H9 (cell line): ENCODE measurements at regions not wholly inside any gene's neighbourhood (a gene's known extent, or its start where the extent isn't known, plus 50 kb on each side); places are given as distances from the start of the nearest gene placed in this dataset.

Experiments used
- DNase-seq: peaks from one replicate; pipeline ENCODE4 v3.0.0-alpha.2; 2017
- H2AFZ ChIP-seq: one replicate; pipeline ENCODE4 v1.6.1; 2013; ENCODE audit warnings: mild to moderate bottlenecking, low read length, control low read depth, moderate library complexity
- H2AK5ac ChIP-seq: 2 replicates; pipeline ENCODE4 v1.6.1; 2013; ENCODE audit warnings: low read length, control low read depth, mixed read lengths; ENCODE audit not compliant: insufficient read length
- H2BK120ac ChIP-seq: one replicate; pipeline ENCODE4 v1.6.1; 2013; ENCODE audit warnings: low read depth, mild to moderate bottlenecking, low read length, control low read depth, inconsistent platforms; ENCODE audit not compliant: poor library complexity, severe bottlenecking
- H2BK12ac ChIP-seq: 2 replicates; pipeline ENCODE4 v1.6.1; 2013; ENCODE audit warnings: low read length, control low read depth, mixed read lengths, low read depth; ENCODE audit not compliant: insufficient read length
- H2BK15ac ChIP-seq: 2 replicates; pipeline ENCODE4 v1.6.1; 2013; ENCODE audit warnings: low read depth, low read length, control low read depth
- H2BK20ac ChIP-seq: one replicate; pipeline ENCODE4 v1.6.1; 2013; ENCODE audit warnings: low read depth, mild to moderate bottlenecking, low read length, control low read depth, inconsistent platforms; ENCODE audit not compliant: poor library complexity, severe bottlenecking
- H2BK5ac ChIP-seq: 2 replicates; pipeline ENCODE4 v1.6.1; 2013; ENCODE audit warnings: low read length, control low read depth, mixed read lengths; ENCODE audit not compliant: insufficient read length
- H3K14ac ChIP-seq: 2 replicates; pipeline ENCODE4 v1.6.1; 2013; ENCODE audit warnings: low read length, control low read depth; ENCODE audit not compliant: insufficient read depth
- H3K18ac ChIP-seq: 2 replicates; pipeline ENCODE4 v1.6.1; 2013; ENCODE audit warnings: low read depth, mild to moderate bottlenecking, mixed read lengths, low read length, control low read depth; ENCODE audit not compliant: insufficient read length
- H3K23ac ChIP-seq: 2 replicates; pipeline ENCODE4 v1.6.1; 2013; ENCODE audit warnings: low read length, control low read depth, mixed read lengths, low read depth; ENCODE audit not compliant: insufficient read length
- H3K23me2 ChIP-seq: 2 replicates; pipeline ENCODE4 v1.6.1; 2013; ENCODE audit warnings: low read depth, mild to moderate bottlenecking, mixed read lengths, low read length, control low read depth; ENCODE audit not compliant: insufficient read length, poor library complexity, severe bottlenecking
- H3K27ac ChIP-seq: 2 replicates; pipeline ENCODE4 v1.5.1; 2013; ENCODE audit warnings: low read length, control low read depth, mixed read lengths, low read depth; ENCODE audit not compliant: insufficient read length
- H3K27me3 ChIP-seq: 2 replicates; pipeline ENCODE4 v1.6.1; 2013; ENCODE audit warnings: low read length, control low read depth, inconsistent platforms; ENCODE audit not compliant: insufficient read depth
- H3K4ac ChIP-seq: 2 replicates; pipeline ENCODE4 v1.6.1; 2013; ENCODE audit warnings: low read depth, mild to moderate bottlenecking, control low read depth, inconsistent platforms, low read length, moderate library complexity
- H3K4me1 ChIP-seq: 2 replicates; pipeline ENCODE4 v1.6.1; 2013; ENCODE audit warnings: low read length, control low read depth, inconsistent platforms; ENCODE audit not compliant: insufficient read depth
- H3K4me2 ChIP-seq: 2 replicates; pipeline ENCODE4 v1.6.1; 2013; ENCODE audit warnings: low read length, control low read depth, mixed read lengths; ENCODE audit not compliant: insufficient read length, insufficient read depth
- H3K56ac ChIP-seq: 2 replicates; pipeline ENCODE4 v1.6.1; 2013; ENCODE audit warnings: low read depth, mild to moderate bottlenecking, mixed read lengths, low read length, control low read depth; ENCODE audit not compliant: insufficient read length
- H3K79me1 ChIP-seq: 2 replicates; pipeline ENCODE4 v1.6.1; 2013; ENCODE audit warnings: low read depth, mild to moderate bottlenecking, moderate library complexity, low read length, control low read depth, inconsistent platforms; ENCODE audit not compliant: insufficient read depth, poor library complexity, severe bottlenecking
- H3K79me2 ChIP-seq: 2 replicates; pipeline ENCODE4 v1.6.1; 2013; ENCODE audit warnings: low read length, control low read depth, inconsistent platforms; ENCODE audit not compliant: insufficient read depth
- H3K9ac ChIP-seq: 2 replicates; pipeline ENCODE4 v1.6.1; 2013; ENCODE audit warnings: low read length, control low read depth, mixed read lengths; ENCODE audit not compliant: insufficient read length; ENCODE audit errors: extremely low read depth
- H3K9me3 ChIP-seq: one replicate; pipeline ENCODE4 v1.6.1; 2013; ENCODE audit warnings: low read depth, low read length, inconsistent platforms; ENCODE audit not compliant: control insufficient read depth
- H3T11ph ChIP-seq: one replicate; pipeline ENCODE4 v1.6.1; 2013; ENCODE audit warnings: mild to moderate bottlenecking, low read length, control low read depth, inconsistent platforms
- H4K20me1 ChIP-seq: one replicate; pipeline ENCODE4 v1.6.1; 2013; ENCODE audit not compliant: control insufficient read depth, insufficient read length, insufficient read depth
- H4K5ac ChIP-seq: 2 replicates; pipeline ENCODE4 v1.6.1; 2013; ENCODE audit warnings: low read depth, mild to moderate bottlenecking, mixed read lengths, low read length, control low read depth; ENCODE audit not compliant: insufficient read length
- H4K8ac ChIP-seq: replicated peaks from 2 replicates; pipeline ENCODE4 v1.6.1; 2013; ENCODE audit warnings: low read length, control low read depth, mixed read lengths, low read depth; ENCODE audit not compliant: insufficient read length
- H4K91ac ChIP-seq: 2 replicates; pipeline ENCODE4 v1.6.1; 2013; ENCODE audit warnings: low read depth, mild to moderate bottlenecking, moderate library complexity, mixed read lengths, low read length, control low read depth; ENCODE audit not compliant: insufficient read length
- H3K27ac Mint-ChIP-seq, 3 experiments: 2 replicates in 2 of 3; 3 replicates in 1 of 3; pipeline ENCODE4 v1.8.0; 2020 to 2021; ENCODE audit warnings: mixed read lengths in 3 of 3, mild to moderate bottlenecking in 1 of 3, moderate library complexity in 1 of 3
- H3K27me3 Mint-ChIP-seq: 2 replicates; pipeline ENCODE4 v1.8.0; 2021; ENCODE audit warnings: low read depth, mild to moderate bottlenecking, moderate library complexity, mixed read lengths
- H3K36me3 Mint-ChIP-seq, 3 experiments: 2 replicates in 2 of 3; 3 replicates in 1 of 3; pipeline ENCODE4 v1.8.0; 2020 to 2021; ENCODE audit warnings: low read depth in 3 of 3, mixed read lengths in 3 of 3; ENCODE audit not compliant: insufficient read depth in 1 of 3
- H3K4me1 Mint-ChIP-seq, 2 experiments: 2 replicates each; pipeline ENCODE4 v1.8.0; 2020; ENCODE audit warnings: mixed read lengths in 2 of 2
- H3K4me3 Mint-ChIP-seq, 2 experiments: 2 replicates in 1 of 2; 3 replicates in 1 of 2; pipeline ENCODE4 v1.8.0; 2020 to 2021; ENCODE audit warnings: mild to moderate bottlenecking in 2 of 2, mixed read lengths in 2 of 2, moderate library complexity in 1 of 2
- H3K9me3 Mint-ChIP-seq, 2 experiments: 2 replicates in 1 of 2; 3 replicates in 1 of 2; pipeline ENCODE4 v1.8.0; 2020; ENCODE audit warnings: mild to moderate bottlenecking in 2 of 2, mixed read lengths in 2 of 2, moderate library complexity in 1 of 2
- CTCF ChIP-seq: fragments of 200-600 bp; sonication (generic); conservative IDR thresholded peaks from 3 replicates; pipeline ENCODE4 v1.8.0; 2021; ENCODE audit warnings: antibody characterized with exemption, mild to moderate bottlenecking
- WGBS: extraction: QIAGEN DNeasy Blood & Tissue Kit; methylation state at CpG from one replicate; pipeline ENCODE4 v1.1.7; 2013; ENCODE audit warnings: missing lambda C conversion rate, low lambda C conversion rate, mixed read lengths; ENCODE audit not compliant: insufficient read length; ENCODE audit errors: extremely low coverage; 5-methylcytosine and 5-hydroxymethylcytosine counted together

- Histone ChIP-seq H4K20me1 (no peaks in the 10 kb centered on the region), H3K9ac (no peak overlapping the region), H3K27ac (no peak overlapping the region), H2BK12ac (no peak overlapping the region), H3K79me2 (no peaks in the 10 kb centered on the region), H4K91ac (no peak overlapping the region), H3K9me3 (no peaks in the 10 kb centered on the region), H3K14ac (no peak overlapping the region), H3K56ac (no peak overlapping the region), H2BK5ac (no peak overlapping the region), H3K4me1 (no peaks in the 10 kb centered on the region), H2BK15ac (no peak overlapping the region), H2BK120ac (no peak overlapping the region), H3K4ac (no peak overlapping the region), H2AFZ (no peak overlapping the region), H4K5ac (no peak overlapping the region), H3K23ac (no peak overlapping the region), H2AK5ac (no peak overlapping the region), H3T11ph (no peak overlapping the region), H3K18ac (no peak overlapping the region), H2BK20ac (no peak overlapping the region), H3K23me2 (no peaks in the 10 kb centered on the region), H3K79me1 (no peaks in the 10 kb centered on the region), H3K27me3 (no peaks in the 10 kb centered on the region), H3K4me2 (no peak overlapping the region), H4K8ac (no peak overlapping the region)
- Mint-ChIP-seq H3K27ac (peak overlapping the region in 1 of 3 experiments; percentile 26; a peak in 2 of 7 replicates), H3K36me3 (no peaks in the 10 kb centered on the region), H3K9me3 (no peaks in the 10 kb centered on the region), H3K4me3 (no peak overlapping the region), H3K4me1 (peaks cover 0 to 6% of the 10 kb centered on the region in 2 experiments; a peak in 1 of 4 replicates), H3K27me3 (no peaks in the 10 kb centered on the region)
- DNase-seq, result no peak
- TF ChIP-seq CTCF, result no peak
- WGBS, result no CpG with 5 or more reads among the region's 5 CpGs
Observed at GRCh38 chr3:106263011-106263410, 394.2 kb upstream of the CBLB start.
